DND-41 (cell line): ENCODE measurements at regions not wholly inside any gene's neighbourhood (a gene's known extent, or its start where the extent isn't known, plus 50 kb on each side); places are given as distances from the start of the nearest gene placed in this dataset.
"Not testable (repeated sequence)": the region's sequence is repeated elsewhere in the genome, so short reads cannot be mapped to it uniquely, and the experiment has no call there.

Experiments
- ATAC-seq: fragments of 200-7000 bp; cut with Tn5 transposase; 3 replicates; pipeline ENCODE4 v1.9.1; 2021; ENCODE audit warnings: low read depth; ENCODE audit not compliant: insufficient read depth
- DNase-seq: peaks from one replicate; pipeline ENCODE4 v3.0.0-alpha.2; 2020
- H2AFZ ChIP-seq: 2 replicates; pipeline ENCODE4 v1.6.0; 2012; ENCODE audit warnings: low read depth, low read length
- H3K27ac ChIP-seq: 2 replicates; pipeline ENCODE4 v1.5.1; 2012; ENCODE audit warnings: low read length, inconsistent platforms
- H3K27me3 ChIP-seq: fragments of 200-600 bp; sonication (generic); 2 replicates; pipeline ENCODE4 v1.6.0; 2012; ENCODE audit warnings: low read length, mild to moderate bottlenecking, inconsistent platforms; ENCODE audit not compliant: insufficient read depth, poor library complexity
- H3K36me3 ChIP-seq: 2 replicates; pipeline ENCODE4 v1.5.1; 2012; ENCODE audit warnings: low read length, inconsistent platforms; ENCODE audit not compliant: insufficient read depth
- H3K4me1 ChIP-seq: 2 replicates; pipeline ENCODE4 v1.5.1; 2012; ENCODE audit warnings: mild to moderate bottlenecking, low read length; ENCODE audit not compliant: insufficient read depth
- H3K4me2 ChIP-seq: 2 replicates; pipeline ENCODE4 v1.6.0; 2012; ENCODE audit warnings: mild to moderate bottlenecking, moderate library complexity, low read length, inconsistent platforms; ENCODE audit not compliant: insufficient read depth
- H3K4me3 ChIP-seq, 2 experiments: fragments of 200-600 bp in 1 of 2; shearing (Covaris generic) in 1 of 2; 2 replicates each; pipeline ENCODE4 v1.5.1; 2012 to 2016; ENCODE audit warnings: inconsistent platforms in 2 of 2, low read length in 2 of 2, mild to moderate bottlenecking in 2 of 2, low read depth in 1 of 2, moderate library complexity in 1 of 2
- H3K79me2 ChIP-seq: 2 replicates; pipeline ENCODE4 v1.6.0; 2012; ENCODE audit warnings: low read length, inconsistent platforms; ENCODE audit not compliant: insufficient read depth
- H3K9ac ChIP-seq: 2 replicates; pipeline ENCODE4 v1.6.0; 2012; ENCODE audit warnings: low read depth, mild to moderate bottlenecking, inconsistent platforms, low read length, moderate library complexity
- H3K9me3 ChIP-seq: 2 replicates; pipeline ENCODE4 v1.5.1; 2012; ENCODE audit warnings: low read length, moderate library complexity, mild to moderate bottlenecking, inconsistent platforms; ENCODE audit not compliant: insufficient read depth, severe bottlenecking
- H4K20me1 ChIP-seq: 2 replicates; pipeline ENCODE4 v1.6.0; 2012; ENCODE audit warnings: low read length; ENCODE audit not compliant: insufficient read depth
- CTCF ChIP-seq: IDR thresholded peaks from 2 replicates; pipeline ENCODE4 v1.5.1; 2012; ENCODE audit warnings: borderline replicate concordance, low read length, moderate library complexity, mild to moderate bottlenecking; ENCODE audit not compliant: poor library complexity, severe bottlenecking; ENCODE audit errors: extremely low read depth
- EZH2 ChIP-seq: IDR thresholded peaks from 3 replicates; pipeline ENCODE4 v1.6.1; 2012; ENCODE audit warnings: borderline replicate concordance, low read depth, mild to moderate bottlenecking, moderate library complexity, low read length, inconsistent platforms; ENCODE audit not compliant: severe bottlenecking

GRCh38 chr10:84876116-84876999 lies 548.0 kb downstream of the CCSER2 start:
- ATAC-seq = no peak
- Histone ChIP-seq H3K4me2 (no peak overlapping the region), H3K27ac (no peak overlapping the region)

GRCh38 chr10:84879991-84880390 lies 551.6 kb downstream of the CCSER2 start:
- Histone ChIP-seq H3K4me1 (no peaks in the 10 kb centered on the region), H3K36me3 (no peaks in the 10 kb centered on the region), H2AFZ (no peak overlapping the region), H3K4me2 (no peak overlapping the region), H3K9me3 (no peaks in the 10 kb centered on the region), H4K20me1 (no peaks in the 10 kb centered on the region), H3K79me2 (no peaks in the 10 kb centered on the region), H3K9ac (no peak overlapping the region), H3K4me3 (no peak overlapping the region), H3K27ac (no peak overlapping the region), H3K27me3 (no peaks in the 10 kb centered on the region)
- TF ChIP-seq CTCF = no peak
- no peak for TF ChIP-seq EZH2
- no peak for DNase-seq
- no peak for ATAC-seq

More at GRCh38 chr10:84876116-84876999, 548.0 kb downstream of the CCSER2 start:
- no peak overlapping the region for H2AFZ ChIP-seq
- H3K4me3 ChIP-seq = no peak overlapping the region
- no peaks in the 10 kb centered on the region for H3K4me1 ChIP-seq
- no peak for DNase-seq
- H3K27me3 ChIP-seq = no peaks in the 10 kb centered on the region
- no peaks in the 10 kb centered on the region for H3K79me2 ChIP-seq
- no peaks in the 10 kb centered on the region for H4K20me1 ChIP-seq
- H3K36me3 ChIP-seq = no peaks in the 10 kb centered on the region
- H3K9me3 ChIP-seq = no peaks in the 10 kb centered on the region
- TF ChIP-seq CTCF (no peak), EZH2 (no peak)
- no peak overlapping the region for H3K9ac ChIP-seq

- DNase-seq, H3K9ac ChIP-seq, H3K27me3 ChIP-seq, H3K9me3 ChIP-seq, H3K4me3 ChIP-seq, H3K4me2 ChIP-seq, H3K36me3 ChIP-seq, ATAC-seq, H3K4me1 ChIP-seq, H3K79me2 ChIP-seq, H2AFZ ChIP-seq, H3K27ac ChIP-seq, H4K20me1 ChIP-seq: not testable (repeated sequence)
Measured at GRCh38 chr10:84881696-84882095, 553.3 kb downstream of the CCSER2 start.

GRCh38 chr10:84890706-84891105 lies 562.3 kb downstream of the CCSER2 start:
- DNase-seq = no peak
- no peaks in the 10 kb centered on the region for H4K20me1 ChIP-seq
- H3K79me2 ChIP-seq = no peaks in the 10 kb centered on the region
- no peak overlapping the region for H3K9ac ChIP-seq
- no peaks in the 10 kb centered on the region for H3K9me3 ChIP-seq
- TF ChIP-seq CTCF (no peak), EZH2 (no peak)
- H3K27ac ChIP-seq = no peak overlapping the region
- H3K4me3 ChIP-seq = no peak overlapping the region
- no peak overlapping the region for H2AFZ ChIP-seq
- no peaks in the 10 kb centered on the region for H3K27me3 ChIP-seq
- no peaks in the 10 kb centered on the region for H3K36me3 ChIP-seq
- H3K4me1 ChIP-seq = no peaks in the 10 kb centered on the region
- H3K4me2 ChIP-seq = no peak overlapping the region
- ATAC-seq = no peak
